AG09319 (cell line): ENCODE measurements at regions not wholly inside any gene's neighbourhood (a gene's known extent, or its start where the extent isn't known, plus 50 kb on each side); places are given as distances from the start of the nearest gene placed in this dataset.

Experiments used
- DNase-seq: peaks from one replicate; pipeline ENCODE4 v3.0.0-alpha.2; 2010; ENCODE audit warnings: low read depth; ENCODE audit errors: extremely low read depth
- TF ChIP-seq, protein P1 (sequence below): IDR thresholded peaks from 2 replicates; pipeline ENCODE4 v1.5.1; 2011; ENCODE audit warnings: low read depth, mild to moderate bottlenecking, inconsistent platforms, low read length, moderate library complexity

DNA sequence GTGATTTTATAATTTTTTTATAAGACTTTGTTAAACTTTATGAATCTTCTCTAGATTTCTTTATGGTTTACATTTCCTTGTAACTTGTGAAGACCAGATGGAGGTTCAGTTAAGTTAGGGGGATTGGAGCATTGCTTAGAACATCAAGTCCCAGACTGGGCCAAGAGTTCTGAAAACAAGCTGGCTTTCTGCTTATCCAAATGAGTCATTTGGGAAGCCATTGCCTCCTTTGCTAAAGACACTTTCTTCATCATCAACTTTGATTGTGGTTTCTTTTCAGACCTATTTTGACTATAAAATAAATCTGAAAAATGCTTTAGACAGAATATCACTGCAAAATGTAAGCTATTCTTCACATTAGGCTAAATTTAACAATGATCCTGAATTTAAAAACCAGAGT is 446.8 kb downstream of the USP25 start:
- TF ChIP-seq, protein P1, sequence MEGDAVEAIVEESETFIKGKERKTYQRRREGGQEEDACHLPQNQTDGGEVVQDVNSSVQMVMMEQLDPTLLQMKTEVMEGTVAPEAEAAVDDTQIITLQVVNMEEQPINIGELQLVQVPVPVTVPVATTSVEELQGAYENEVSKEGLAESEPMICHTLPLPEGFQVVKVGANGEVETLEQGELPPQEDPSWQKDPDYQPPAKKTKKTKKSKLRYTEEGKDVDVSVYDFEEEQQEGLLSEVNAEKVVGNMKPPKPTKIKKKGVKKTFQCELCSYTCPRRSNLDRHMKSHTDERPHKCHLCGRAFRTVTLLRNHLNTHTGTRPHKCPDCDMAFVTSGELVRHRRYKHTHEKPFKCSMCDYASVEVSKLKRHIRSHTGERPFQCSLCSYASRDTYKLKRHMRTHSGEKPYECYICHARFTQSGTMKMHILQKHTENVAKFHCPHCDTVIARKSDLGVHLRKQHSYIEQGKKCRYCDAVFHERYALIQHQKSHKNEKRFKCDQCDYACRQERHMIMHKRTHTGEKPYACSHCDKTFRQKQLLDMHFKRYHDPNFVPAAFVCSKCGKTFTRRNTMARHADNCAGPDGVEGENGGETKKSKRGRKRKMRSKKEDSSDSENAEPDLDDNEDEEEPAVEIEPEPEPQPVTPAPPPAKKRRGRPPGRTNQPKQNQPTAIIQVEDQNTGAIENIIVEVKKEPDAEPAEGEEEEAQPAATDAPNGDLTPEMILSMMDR: no peak
- no peak for DNase-seq

DNA sequence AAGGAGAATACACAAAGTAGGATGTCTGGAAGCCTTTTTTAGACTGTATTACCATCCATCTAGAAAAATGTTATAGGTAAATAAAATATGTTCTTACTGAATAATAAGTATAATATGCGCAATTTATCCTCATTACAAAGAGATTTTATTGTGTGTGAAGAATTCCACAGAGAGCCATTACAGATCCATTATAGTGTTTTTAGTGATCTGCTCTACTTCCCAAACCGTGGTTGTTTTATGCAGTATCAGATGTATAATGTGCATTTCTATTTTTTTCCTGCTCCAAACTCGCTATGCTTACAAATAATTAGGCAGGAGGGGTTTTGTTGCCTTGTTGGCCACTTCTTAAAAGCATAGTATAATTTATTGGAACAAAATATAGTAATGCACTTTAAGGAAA is 447.8 kb downstream of the USP25 start:
- TF ChIP-seq, protein P1: no peak
- no peak for DNase-seq

DNA sequence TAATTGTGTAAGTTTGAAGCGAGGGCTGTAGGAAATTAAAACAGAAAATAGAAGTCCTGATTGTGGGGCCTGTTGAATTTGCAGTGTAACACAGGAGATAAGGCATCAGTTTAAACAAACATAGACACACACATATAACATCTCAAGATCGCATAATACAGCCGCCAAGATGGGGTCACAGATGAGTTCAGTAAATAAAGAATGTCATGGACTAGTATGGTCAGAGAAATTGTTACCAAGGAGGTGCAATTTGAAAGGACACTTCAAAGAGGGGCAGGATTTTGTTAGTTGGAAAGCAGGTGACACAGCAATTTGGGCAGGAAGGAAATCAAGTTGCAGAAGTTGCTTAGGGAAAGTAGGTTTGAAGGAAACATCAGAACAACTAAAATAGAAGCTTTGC is 450.0 kb downstream of the USP25 start:
- DNase-seq: no peak
- TF ChIP-seq, protein P1: no peak

DNA sequence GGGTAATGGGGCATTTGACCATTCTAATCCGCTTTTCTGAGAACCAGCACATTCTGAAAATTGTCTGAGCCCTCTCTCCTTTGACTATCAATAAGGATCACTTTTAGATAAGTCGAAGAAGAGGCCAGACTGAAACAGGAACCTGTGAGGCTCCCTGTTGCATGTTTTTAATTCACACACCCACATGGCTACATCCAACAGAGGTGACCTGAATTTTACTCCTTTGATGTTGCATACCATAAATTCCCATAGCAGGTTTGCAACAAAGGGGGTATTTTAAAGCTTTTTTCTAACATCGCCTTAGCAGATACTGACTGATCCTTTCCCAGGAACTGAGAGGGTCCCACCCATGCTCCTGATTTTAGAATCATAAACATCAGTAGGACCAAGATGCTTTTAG is 450.8 kb downstream of the USP25 start:
- TF ChIP-seq, protein P1: no peak
- DNase-seq: no peak

DNA sequence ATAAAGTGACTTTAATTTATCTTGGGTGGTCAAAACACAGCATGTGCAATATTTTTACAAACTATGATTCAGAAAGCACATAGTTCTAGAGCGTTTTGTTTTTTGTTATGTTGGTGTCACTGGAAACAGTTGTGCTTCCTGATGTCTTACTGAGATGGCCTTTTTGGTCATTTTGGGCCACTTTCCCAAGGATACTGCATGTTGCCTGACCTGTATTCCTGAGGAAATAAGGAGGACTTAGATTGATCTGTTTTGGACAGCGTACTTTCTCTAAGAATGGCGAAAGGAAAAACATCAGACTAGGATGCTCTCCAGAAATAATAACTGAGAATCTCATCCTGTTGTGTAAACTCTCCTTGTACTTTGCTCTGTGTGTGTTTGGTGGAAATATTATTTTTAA is 451.2 kb downstream of the USP25 start:
- TF ChIP-seq, protein P1: no peak
- DNase-seq: no peak

DNA sequence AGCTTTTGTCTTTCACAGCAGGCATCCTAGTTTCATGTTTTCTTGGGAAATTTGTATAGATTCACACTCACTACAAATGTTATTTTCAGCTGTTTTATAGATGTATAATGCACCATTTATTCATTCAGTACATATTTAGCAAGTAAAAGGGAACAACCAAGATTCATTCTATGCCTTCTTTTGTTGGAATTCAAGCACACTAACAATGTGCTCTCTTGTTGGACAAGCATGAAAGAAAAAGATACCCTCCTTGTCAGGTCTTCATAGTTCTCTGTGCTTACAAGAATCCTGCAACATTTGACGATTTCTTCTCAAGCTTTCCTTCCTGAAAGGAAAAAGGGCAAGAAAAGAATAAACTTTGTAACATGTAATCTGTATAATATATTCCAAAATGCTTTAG is 456.0 kb downstream of the USP25 start:
- TF ChIP-seq, protein P1: no peak
- no peak for DNase-seq

DNA sequence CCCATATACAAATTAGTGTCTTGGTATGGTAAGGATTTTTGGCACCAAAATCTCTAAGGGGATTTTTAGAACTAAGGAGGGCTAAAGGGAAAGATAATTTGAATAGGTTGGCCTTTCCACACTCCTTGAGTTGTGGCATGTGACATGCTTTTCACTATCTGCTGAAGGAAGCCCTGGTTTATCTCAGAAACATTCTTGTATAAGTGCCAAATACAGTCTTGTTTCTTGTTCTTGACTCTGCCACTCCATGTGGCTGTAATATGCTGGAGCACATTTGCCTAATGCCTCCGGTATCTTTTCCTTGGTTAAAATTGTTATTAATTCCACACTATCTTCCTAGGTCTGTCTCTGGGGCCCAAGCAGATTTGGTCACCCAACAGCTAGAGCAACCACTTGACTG is 457.0 kb downstream of the USP25 start:
- TF ChIP-seq, protein P1: no peak
- DNase-seq: no peak
